Adrenal gland (tissue), 9 donors: ENCODE measurements at regions not wholly inside any gene's neighbourhood (a gene's known extent, or its start where the extent isn't known, plus 50 kb on each side); places are given as distances from the start of the nearest gene placed in this dataset.

Experiments
- DNase-seq, 7 donors: peaks; one replicate each; pipeline ENCODE4 v3.0.0-alpha.2; 2019 to 2020
- H3K27ac ChIP-seq, 5 donors: fragments of 200-600 bp; sonication (generic) in 4 of 5; 1 replicate in 3 of 5; 2 replicates in 2 of 5; pipeline versions ENCODE4 v1.5.1 to v1.8.0; 2016 to 2020; ENCODE audit warnings: mild to moderate bottlenecking in 1 of 5
- H3K27me3 ChIP-seq: fragments of 200-600 bp; 2 replicates; pipeline ENCODE4 v1.8.0; 2021
- H3K36me3 ChIP-seq, 2 donors: fragments of 200-600 bp; replicated peaks in 1 of 2; 1 replicate in 1 of 2; 2 replicates in 1 of 2; pipeline versions ENCODE4 v1.5.1 to v1.8.0; 2018 to 2022
- H3K4me1 ChIP-seq, 2 donors: fragments of 200-600 bp; replicated peaks in 1 of 2; 1 replicate in 1 of 2; 2 replicates in 1 of 2; pipeline versions ENCODE4 v1.5.1 to v1.8.0; 2018 to 2021
- H3K4me3 ChIP-seq, 4 donors: fragments of 200-600 bp; sonication (generic) in 3 of 4; one replicate each; pipeline ENCODE4 v1.5.1; 2016 to 2018
- H3K9me3 ChIP-seq, 3 donors: fragments of 200-600 bp; sonication (generic) in 1 of 3; replicated peaks in 1 of 3; 1 replicate in 2 of 3; 2 replicates in 1 of 3; pipeline versions ENCODE4 v1.5.1 to v1.8.0; 2016 to 2021
- POLR2A ChIP-seq, 2 donors: fragments of 450-650 bp; IDR thresholded peaks; one replicate each; pipeline ENCODE4 v1.6.1; 2017; ENCODE audit warnings: antibody characterized with exemption in 2 of 2, mild to moderate bottlenecking in 2 of 2, moderate library complexity in 1 of 2
- WGBS, 4 donors: extraction: QIAGEN DNeasy Blood & Tissue Kit in 2 of 4; methylation state at CpG; one replicate each; pipeline versions ENCODE4 v1.1.5 to v1.1.7; 2013 to 2017; 5-methylcytosine and 5-hydroxymethylcytosine counted together
- intact Hi-C, 2 donors: fragments of 100-400 bp; cut with DNase I; formaldehyde crosslinking; loops; one replicate each; pipeline versions ENCODE4 v1.14.1 to v1.15.0; 2022 to 2023
- TF ChIP-seq, protein P1 (sequence below), 6 experiments: fragments of 450-650 bp in 4 of 6; fragments of 200-600 bp in 2 of 6; sonication (generic) in 1 of 6; IDR thresholded peaks; 1 replicate in 5 of 6; 2 replicates in 1 of 6; pipeline versions ENCODE4 v1.5.1 to v1.8.0; 2016 to 2021; ENCODE audit warnings: antibody characterized with exemption in 6 of 6, mild to moderate bottlenecking in 2 of 6, moderate library complexity in 1 of 6
- donor health status: healthy with polysubstance abuse.
- donor health status: Bipolar disorder and iron deficiency.
- donor health status: DM: yes; HTN: yes; CAD: no.
- donor health status: DM: no; HTN: no; CAD: no.
- donor health status: DM: no; HTN: no; CAD: no.

DNA sequence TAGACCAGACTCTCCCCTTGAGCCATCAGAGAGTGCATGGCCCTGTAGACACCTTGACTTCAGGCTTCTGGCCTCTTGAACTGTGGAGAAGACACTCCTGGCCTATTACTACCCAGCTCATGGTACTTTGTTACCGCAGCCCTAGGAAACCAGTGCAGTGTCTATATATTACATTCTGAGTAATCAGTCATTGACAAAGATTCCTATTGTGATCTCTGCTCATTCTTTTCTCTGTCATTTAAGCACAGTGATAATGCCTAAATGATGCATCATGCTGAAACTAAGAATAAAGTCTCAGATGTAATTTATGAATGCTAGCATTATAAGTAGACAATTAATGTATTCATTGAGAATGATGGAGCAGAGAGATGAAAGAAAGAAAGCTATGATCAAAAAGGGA, 603.5 kb downstream of the SOCS6 start:
- Histone ChIP-seq H3K9me3 (no peaks in the 10 kb centered on the region), H3K4me1 (no peaks in the 10 kb centered on the region), H3K36me3 (no peaks in the 10 kb centered on the region), H3K27ac (no peak overlapping the region), H3K27me3 (no peaks in the 10 kb centered on the region), H3K4me3 (no peak overlapping the region)
- intact Hi-C loops = no loop called here
- no peak for DNase-seq
- 68 to 88% (median 79%) methylated on average over 1 of the region's 1 CpG for WGBS, 4 donors
- TF ChIP-seq, protein P1, sequence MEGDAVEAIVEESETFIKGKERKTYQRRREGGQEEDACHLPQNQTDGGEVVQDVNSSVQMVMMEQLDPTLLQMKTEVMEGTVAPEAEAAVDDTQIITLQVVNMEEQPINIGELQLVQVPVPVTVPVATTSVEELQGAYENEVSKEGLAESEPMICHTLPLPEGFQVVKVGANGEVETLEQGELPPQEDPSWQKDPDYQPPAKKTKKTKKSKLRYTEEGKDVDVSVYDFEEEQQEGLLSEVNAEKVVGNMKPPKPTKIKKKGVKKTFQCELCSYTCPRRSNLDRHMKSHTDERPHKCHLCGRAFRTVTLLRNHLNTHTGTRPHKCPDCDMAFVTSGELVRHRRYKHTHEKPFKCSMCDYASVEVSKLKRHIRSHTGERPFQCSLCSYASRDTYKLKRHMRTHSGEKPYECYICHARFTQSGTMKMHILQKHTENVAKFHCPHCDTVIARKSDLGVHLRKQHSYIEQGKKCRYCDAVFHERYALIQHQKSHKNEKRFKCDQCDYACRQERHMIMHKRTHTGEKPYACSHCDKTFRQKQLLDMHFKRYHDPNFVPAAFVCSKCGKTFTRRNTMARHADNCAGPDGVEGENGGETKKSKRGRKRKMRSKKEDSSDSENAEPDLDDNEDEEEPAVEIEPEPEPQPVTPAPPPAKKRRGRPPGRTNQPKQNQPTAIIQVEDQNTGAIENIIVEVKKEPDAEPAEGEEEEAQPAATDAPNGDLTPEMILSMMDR (IDR thresholded peaks at IDR 0.05) = no peak
- no peak for TF ChIP-seq POLR2A (IDR thresholded peaks at IDR 0.05)

DNA sequence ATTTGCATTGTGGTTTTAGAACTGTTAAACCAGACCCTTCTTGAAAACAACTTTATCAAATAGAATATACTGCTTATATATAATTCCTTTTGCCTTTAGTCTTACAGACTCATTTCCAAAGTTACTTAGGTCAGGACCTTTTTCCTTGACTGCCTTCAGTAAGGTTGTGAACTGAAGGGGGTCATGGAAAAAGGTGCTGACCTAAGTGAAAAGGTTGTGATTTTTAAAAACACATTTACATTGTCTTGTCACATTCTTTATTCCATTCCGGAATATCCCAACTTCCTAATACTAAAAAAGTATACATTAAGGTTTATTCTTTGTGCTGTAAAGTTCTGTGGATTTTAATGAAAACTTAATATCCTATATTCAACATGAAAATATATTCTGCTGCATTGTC, 581.4 kb downstream of the SOCS6 start:
- DNase-seq = no peak
- intact Hi-C loops = no loop called here
- WGBS, 4 donors = 45 to 55% (median 51%) methylated on average over 1 of the region's 1 CpG

DNA sequence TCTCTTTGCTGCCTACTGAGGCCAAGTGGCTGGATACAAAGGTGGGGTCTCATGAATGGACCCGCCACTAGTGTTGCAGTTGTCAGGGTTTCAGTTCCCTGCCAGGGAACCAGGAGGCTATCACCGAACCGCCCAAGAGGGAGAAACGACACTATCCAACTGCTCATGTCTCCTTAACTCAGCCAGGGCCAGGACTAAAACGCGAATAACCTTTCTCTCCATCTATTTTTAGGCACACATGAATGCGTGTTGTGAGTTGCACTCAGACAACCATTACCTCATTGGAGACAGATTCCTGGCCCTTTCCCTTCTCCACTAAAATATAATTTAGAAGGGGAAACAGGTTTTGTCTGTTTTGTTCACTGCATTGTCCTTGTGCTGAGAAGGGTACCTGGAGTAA, 559.5 kb downstream of the SOCS6 start:
- DNase-seq = no peak
- H3K27ac ChIP-seq = no peak overlapping the region
- WGBS, 4 donors = 73 to 86% (median 77%) methylated on average over 7 of the region's 7 CpGs
- no peaks in the 10 kb centered on the region for H3K27me3 ChIP-seq
- intact Hi-C loops = no loop called here
- H3K36me3 ChIP-seq = no peaks in the 10 kb centered on the region
- no peak overlapping the region for H3K4me3 ChIP-seq
- H3K4me1 ChIP-seq = no peaks in the 10 kb centered on the region
- no peaks in the 10 kb centered on the region for H3K9me3 ChIP-seq
- TF ChIP-seq, protein P1 (IDR thresholded peaks at IDR 0.05) = no peak
- TF ChIP-seq POLR2A (IDR thresholded peaks at IDR 0.05) = no peak

More for the DNA sequence above, 581.4 kb downstream of the SOCS6 start:
- Histone ChIP-seq H3K27me3 (no peaks in the 10 kb centered on the region), H3K4me3 (no peak overlapping the region), H3K36me3 (no peaks in the 10 kb centered on the region), H3K9me3 (no peaks in the 10 kb centered on the region), H3K4me1 (no peaks in the 10 kb centered on the region), H3K27ac (no peak overlapping the region)
- TF ChIP-seq, protein P1 (IDR thresholded peaks at IDR 0.05) = no peak
- TF ChIP-seq POLR2A (IDR thresholded peaks at IDR 0.05) = no peak

DNA sequence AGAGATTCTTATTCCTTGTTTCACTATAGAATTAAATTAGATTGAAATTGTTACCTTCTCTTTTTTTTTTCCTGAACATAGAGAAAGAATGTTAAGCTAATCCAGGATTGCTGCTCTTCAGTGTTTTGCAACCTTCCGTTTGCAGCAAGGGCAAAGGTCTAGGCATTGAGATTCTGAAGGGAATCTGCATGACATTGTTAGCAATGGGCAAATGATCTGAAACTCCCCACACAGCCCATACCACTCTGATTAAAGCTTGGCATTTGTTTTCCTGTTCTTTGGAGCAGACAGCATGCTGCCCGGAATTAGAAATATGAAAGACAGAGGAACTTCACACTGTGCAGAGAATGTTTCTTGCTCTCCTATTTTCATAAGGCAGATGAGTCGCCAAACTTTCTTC, 551.8 kb downstream of the SOCS6 start:
- H3K9me3 ChIP-seq = no peaks in the 10 kb centered on the region
- no peaks in the 10 kb centered on the region for H3K4me1 ChIP-seq
- intact Hi-C loops = no loop called here
- no peak overlapping the region for H3K27ac ChIP-seq
- WGBS, 4 donors = 56 to 67% (median 61%) methylated on average over 3 of the region's 3 CpGs
- H3K27me3 ChIP-seq = no peaks in the 10 kb centered on the region
- H3K4me3 ChIP-seq = no peak overlapping the region
- no peak for DNase-seq
- TF ChIP-seq, protein P1 (IDR thresholded peaks at IDR 0.05) = no peak
- TF ChIP-seq POLR2A (IDR thresholded peaks at IDR 0.05) = no peak
- H3K36me3 ChIP-seq = no peaks in the 10 kb centered on the region
